ENCODE measurements at regions not wholly inside any gene's neighbourhood (a gene's known extent, or its start where the extent isn't known, plus 50 kb on each side); places are given as distances from the start of the nearest gene placed in this dataset.

DNA sequence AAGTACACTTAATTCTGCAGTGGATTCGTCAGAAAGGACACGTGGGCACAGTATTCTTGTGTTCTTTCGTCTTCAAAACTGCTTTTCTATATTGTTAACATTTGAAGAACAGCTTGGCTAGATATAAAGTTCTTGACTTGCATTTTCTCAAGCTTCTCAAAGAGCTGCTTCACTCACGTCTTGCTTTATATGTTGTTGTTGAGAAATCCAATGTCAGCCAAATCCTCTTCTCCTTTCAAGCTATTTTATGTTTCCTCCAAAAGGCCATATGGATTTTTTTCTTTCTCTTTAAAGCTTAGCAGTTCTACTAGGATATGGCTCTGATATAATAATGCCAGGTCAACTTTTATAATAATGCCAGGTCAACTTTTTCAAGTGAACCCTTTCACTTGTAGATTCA is 65.5 kb upstream of the CYP1B1 start:
- TF ChIP-seq, protein P1, sequence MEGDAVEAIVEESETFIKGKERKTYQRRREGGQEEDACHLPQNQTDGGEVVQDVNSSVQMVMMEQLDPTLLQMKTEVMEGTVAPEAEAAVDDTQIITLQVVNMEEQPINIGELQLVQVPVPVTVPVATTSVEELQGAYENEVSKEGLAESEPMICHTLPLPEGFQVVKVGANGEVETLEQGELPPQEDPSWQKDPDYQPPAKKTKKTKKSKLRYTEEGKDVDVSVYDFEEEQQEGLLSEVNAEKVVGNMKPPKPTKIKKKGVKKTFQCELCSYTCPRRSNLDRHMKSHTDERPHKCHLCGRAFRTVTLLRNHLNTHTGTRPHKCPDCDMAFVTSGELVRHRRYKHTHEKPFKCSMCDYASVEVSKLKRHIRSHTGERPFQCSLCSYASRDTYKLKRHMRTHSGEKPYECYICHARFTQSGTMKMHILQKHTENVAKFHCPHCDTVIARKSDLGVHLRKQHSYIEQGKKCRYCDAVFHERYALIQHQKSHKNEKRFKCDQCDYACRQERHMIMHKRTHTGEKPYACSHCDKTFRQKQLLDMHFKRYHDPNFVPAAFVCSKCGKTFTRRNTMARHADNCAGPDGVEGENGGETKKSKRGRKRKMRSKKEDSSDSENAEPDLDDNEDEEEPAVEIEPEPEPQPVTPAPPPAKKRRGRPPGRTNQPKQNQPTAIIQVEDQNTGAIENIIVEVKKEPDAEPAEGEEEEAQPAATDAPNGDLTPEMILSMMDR (IDR thresholded peaks at IDR 0.05): no peak
- TF ChIP-seq POLR2A (IDR thresholded peaks at IDR 0.05): no peak
- TF ChIP-seq POLR2AphosphoS5 (IDR thresholded peaks at IDR 0.05): no peak
- no peak for TF ChIP-seq EP300 (IDR thresholded peaks at IDR 0.05)

Data from suprapubic skin (tissue), 4 donors.